Fibroblast of lung (primary cell): ENCODE measurements at regions not wholly inside any gene's neighbourhood (a gene's known extent, or its start where the extent isn't known, plus 50 kb on each side); places are given as distances from the start of the nearest gene placed in this dataset.

Experiments used
- DNase-seq, 2 donors: peaks; one replicate each; pipeline versions ENCODE4 v3.0.0 to v3.0.0-alpha.2; 2010; ENCODE audit warnings: low read depth in 2 of 2
- H2AFZ ChIP-seq: 2 replicates; pipeline ENCODE4 v1.5.1; 2012; ENCODE audit warnings: low read length, control low read depth, inconsistent platforms
- H3K27ac ChIP-seq: 2 replicates; pipeline ENCODE4 v1.5.1; 2011; ENCODE audit warnings: low read length, control low read depth; ENCODE audit not compliant: insufficient read depth
- H3K27me3 ChIP-seq: 2 replicates; pipeline ENCODE4 v1.5.1; 2011; ENCODE audit warnings: mild to moderate bottlenecking, low read length; ENCODE audit not compliant: control insufficient read depth, insufficient read depth
- H3K36me3 ChIP-seq: 2 replicates; pipeline ENCODE4 v1.5.1; 2011; ENCODE audit warnings: low read length; ENCODE audit not compliant: control insufficient read depth, insufficient read depth
- H3K4me1 ChIP-seq: 2 replicates; pipeline ENCODE4 v1.5.1; 2011; ENCODE audit warnings: low read length; ENCODE audit not compliant: control insufficient read depth, insufficient read depth; ENCODE audit errors: extremely low read depth
- H3K4me2 ChIP-seq: 2 replicates; pipeline ENCODE4 v1.5.1; 2011; ENCODE audit warnings: low read length, control low read depth; ENCODE audit not compliant: insufficient read depth; ENCODE audit errors: extremely low read depth
- H3K4me3 ChIP-seq, 4 experiments: fragments of 200-600 bp in 1 of 4; sonication (generic) in 1 of 4; replicated peaks in 1 of 4; 2 replicates each; pipeline ENCODE4 v1.5.1; 2011 to 2016; ENCODE audit warnings: low read length in 4 of 4, low read depth in 3 of 4, mild to moderate bottlenecking in 3 of 4, control low read depth in 2 of 4, inconsistent platforms in 1 of 4, mixed read lengths in 1 of 4; ENCODE audit not compliant: insufficient read depth in 1 of 4; ENCODE audit errors: control extremely low read depth in 1 of 4
- H3K79me2 ChIP-seq: 2 replicates; pipeline ENCODE4 v1.5.1; 2012; ENCODE audit warnings: mild to moderate bottlenecking, low read length, inconsistent platforms; ENCODE audit not compliant: control insufficient read depth, insufficient read depth
- H3K9ac ChIP-seq: 2 replicates; pipeline ENCODE4 v1.5.1; 2011; ENCODE audit warnings: mild to moderate bottlenecking, low read length, control low read depth; ENCODE audit not compliant: insufficient read depth
- H3K9me3 ChIP-seq: 2 replicates; pipeline ENCODE4 v1.5.1; 2012; ENCODE audit warnings: low read depth, low read length; ENCODE audit not compliant: control insufficient read depth, insufficient read depth
- H4K20me1 ChIP-seq: 2 replicates; pipeline ENCODE4 v1.5.1; 2011; ENCODE audit warnings: low read length; ENCODE audit not compliant: control insufficient read depth, insufficient read depth; ENCODE audit errors: extremely low read depth
- CTCF ChIP-seq, 2 donors: IDR thresholded peaks in 1 of 2; conservative IDR thresholded peaks in 1 of 2; 1 replicate in 1 of 2; 2 replicates in 1 of 2; pipeline ENCODE4 v1.5.1; 2011 to 2012; ENCODE audit warnings: low read length in 2 of 2, control low read depth in 1 of 2, inconsistent platforms in 1 of 2, low read depth in 1 of 2, mild to moderate bottlenecking in 1 of 2
- EZH2 ChIP-seq: IDR thresholded peaks from 2 replicates; pipeline ENCODE4 v1.5.1; 2012; ENCODE audit warnings: low read length, control low read depth, mild to moderate bottlenecking; ENCODE audit errors: missing control alignments

DNA sequence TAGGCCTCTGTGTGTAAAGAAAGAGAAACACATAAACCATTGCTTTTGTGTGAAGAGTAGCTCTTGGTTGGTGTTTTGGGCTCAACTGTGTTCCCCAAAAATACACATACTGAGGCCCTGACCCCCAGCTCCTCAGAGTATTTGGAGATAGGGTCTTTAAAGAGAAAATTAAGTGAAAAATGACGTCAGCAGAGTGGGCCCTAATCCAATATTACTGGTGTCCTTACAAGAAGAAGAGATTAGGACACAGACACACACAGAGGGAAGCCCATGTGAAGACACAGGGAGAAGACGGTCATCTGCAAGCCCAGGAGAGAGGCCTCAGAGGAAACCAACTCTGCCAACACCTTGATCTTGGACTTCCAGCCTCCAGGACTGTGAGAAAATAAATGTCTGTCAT is 76.9 kb upstream of the PGBD5 start:
- no peak overlapping the region for H3K4me3 ChIP-seq
- H3K27ac ChIP-seq, result no peak overlapping the region
- H3K4me1 ChIP-seq, result no peaks in the 10 kb centered on the region
- H3K4me2 ChIP-seq, result no peak overlapping the region
- H3K9ac ChIP-seq, result no peak overlapping the region
- no peak for DNase-seq
- TF ChIP-seq EZH2 (no peak), CTCF (conservative IDR thresholded peaks at IDR 0.05 in 1 of 2, IDR thresholded peaks at IDR 0.05 in 1 of 2; ENCODE audit: low read depth in 1 of 2, low read length in 2 of 2) (no peak)
- H4K20me1 ChIP-seq, result no peaks in the 10 kb centered on the region
- no peaks in the 10 kb centered on the region for H3K36me3 ChIP-seq
- H3K9me3 ChIP-seq, result no peaks in the 10 kb centered on the region
- no peaks in the 10 kb centered on the region for H3K27me3 ChIP-seq
- no peaks in the 10 kb centered on the region for H3K79me2 ChIP-seq
- no peak overlapping the region for H2AFZ ChIP-seq

DNA sequence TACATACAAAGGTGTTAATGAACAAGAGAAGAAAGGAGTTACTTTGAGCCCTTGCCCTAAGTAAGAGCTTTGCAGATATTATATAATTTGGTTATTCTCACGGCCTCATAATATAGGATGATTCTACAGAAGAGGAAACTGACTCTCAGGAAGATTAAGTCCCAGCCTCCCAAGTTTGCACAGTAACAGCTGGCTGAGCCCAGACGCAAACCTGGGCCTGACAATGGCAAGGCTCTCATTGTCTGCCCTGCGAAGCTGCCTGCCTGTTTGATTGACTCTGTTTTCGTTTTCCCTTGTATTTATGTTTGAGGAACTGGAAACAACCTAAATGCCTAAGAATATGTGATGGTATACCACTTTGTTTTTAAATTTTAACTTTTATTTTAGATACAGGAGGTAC is 76.2 kb upstream of the PGBD5 start:
- Histone ChIP-seq H3K36me3 (no peaks in the 10 kb centered on the region), H3K4me3 (no peak overlapping the region), H4K20me1 (no peaks in the 10 kb centered on the region), H3K4me1 (no peaks in the 10 kb centered on the region), H3K27me3 (no peaks in the 10 kb centered on the region), H3K4me2 (no peak overlapping the region), H3K9ac (no peak overlapping the region), H3K79me2 (no peaks in the 10 kb centered on the region), H3K9me3 (no peaks in the 10 kb centered on the region), H3K27ac (no peak overlapping the region), H2AFZ (no peak overlapping the region)
- DNase-seq, result no peak
- no peak for TF ChIP-seq CTCF (conservative IDR thresholded peaks at IDR 0.05 in 1 of 2, IDR thresholded peaks at IDR 0.05 in 1 of 2; ENCODE audit: low read depth in 1 of 2, low read length in 2 of 2)
- TF ChIP-seq EZH2, result no peak

DNA sequence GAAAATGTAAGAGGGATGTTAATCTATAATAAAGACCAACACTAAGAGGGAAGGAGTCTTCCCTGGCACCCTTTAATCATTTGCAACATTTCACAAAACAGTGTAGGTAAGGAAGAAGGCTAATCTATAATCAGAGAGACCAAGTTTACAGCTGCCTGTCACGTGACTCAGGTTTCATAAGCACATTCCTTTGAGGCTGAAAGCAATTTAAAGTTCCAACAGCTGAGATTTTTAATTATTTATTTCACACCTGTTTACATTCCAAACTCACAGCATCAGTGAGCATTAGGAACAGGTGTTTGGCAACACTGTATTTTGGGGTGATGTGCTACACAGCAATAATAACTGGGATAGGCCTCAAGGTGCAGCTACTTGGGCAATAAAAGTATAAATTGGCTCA is 75.7 kb upstream of the PGBD5 start:
- H2AFZ ChIP-seq, result no peak overlapping the region
- H3K9me3 ChIP-seq, result no peaks in the 10 kb centered on the region
- TF ChIP-seq CTCF (conservative IDR thresholded peaks at IDR 0.05 in 1 of 2, IDR thresholded peaks at IDR 0.05 in 1 of 2; ENCODE audit: low read depth in 1 of 2, low read length in 2 of 2) (no peak), EZH2 (no peak)
- H3K4me3 ChIP-seq, result no peak overlapping the region
- H3K4me1 ChIP-seq, result no peaks in the 10 kb centered on the region
- DNase-seq, result no peak
- no peaks in the 10 kb centered on the region for H3K79me2 ChIP-seq
- no peak overlapping the region for H3K9ac ChIP-seq
- H3K27me3 ChIP-seq, result no peaks in the 10 kb centered on the region
- H3K36me3 ChIP-seq, result no peaks in the 10 kb centered on the region
- H4K20me1 ChIP-seq, result no peaks in the 10 kb centered on the region
- H3K27ac ChIP-seq, result no peak overlapping the region
- H3K4me2 ChIP-seq, result no peak overlapping the region
